ENCODE measurements at regions not wholly inside any gene's neighbourhood (a gene's known extent, or its start where the extent isn't known, plus 50 kb on each side); places are given as distances from the start of the nearest gene placed in this dataset.
"Not testable (repeated sequence)": the region's sequence is repeated elsewhere in the genome, so short reads cannot be mapped to it uniquely, and the experiment has no call there.

GRCh38 chr2:2896643-2897042, 481.0 kb downstream of the EIPR1 start:
- Histone ChIP-seq H3K36me3 (ENCODE audit: control insufficient read depth, insufficient read depth, low read length) (no peaks in the 10 kb centered on the region), H3K9me3 (ENCODE audit: control insufficient read depth, insufficient read depth, low read length) (no peaks in the 10 kb centered on the region), H3K4me1 (ENCODE audit: control insufficient read depth, insufficient read depth, low read length) (no peaks in the 10 kb centered on the region), H3K27me3 (ENCODE audit: control insufficient read depth, insufficient read depth, low read length) (no peaks in the 10 kb centered on the region), H3K27ac (ENCODE audit: low read length) (no peak overlapping the region), H3K4me3 (ENCODE audit: low read length) (no peak overlapping the region)
- no peak overlapping the region for H3K27ac Mint-ChIP-seq
- H3K36me3 Mint-ChIP-seq = no peaks in the 10 kb centered on the region
- WGBS (ENCODE audit: insufficient coverage) = 91% methylated on average over 7 of the region's 7 CpGs
- no peaks in the 10 kb centered on the region for H3K27me3 Mint-ChIP-seq (ENCODE audit: low read depth in 2 of 2)
- H3K4me1 Mint-ChIP-seq = no peaks in the 10 kb centered on the region
- intact Hi-C loops (cut with micrococcal nuclease) = no loop called here
- no peak for DNase-seq
- TF ChIP-seq, protein P1, sequence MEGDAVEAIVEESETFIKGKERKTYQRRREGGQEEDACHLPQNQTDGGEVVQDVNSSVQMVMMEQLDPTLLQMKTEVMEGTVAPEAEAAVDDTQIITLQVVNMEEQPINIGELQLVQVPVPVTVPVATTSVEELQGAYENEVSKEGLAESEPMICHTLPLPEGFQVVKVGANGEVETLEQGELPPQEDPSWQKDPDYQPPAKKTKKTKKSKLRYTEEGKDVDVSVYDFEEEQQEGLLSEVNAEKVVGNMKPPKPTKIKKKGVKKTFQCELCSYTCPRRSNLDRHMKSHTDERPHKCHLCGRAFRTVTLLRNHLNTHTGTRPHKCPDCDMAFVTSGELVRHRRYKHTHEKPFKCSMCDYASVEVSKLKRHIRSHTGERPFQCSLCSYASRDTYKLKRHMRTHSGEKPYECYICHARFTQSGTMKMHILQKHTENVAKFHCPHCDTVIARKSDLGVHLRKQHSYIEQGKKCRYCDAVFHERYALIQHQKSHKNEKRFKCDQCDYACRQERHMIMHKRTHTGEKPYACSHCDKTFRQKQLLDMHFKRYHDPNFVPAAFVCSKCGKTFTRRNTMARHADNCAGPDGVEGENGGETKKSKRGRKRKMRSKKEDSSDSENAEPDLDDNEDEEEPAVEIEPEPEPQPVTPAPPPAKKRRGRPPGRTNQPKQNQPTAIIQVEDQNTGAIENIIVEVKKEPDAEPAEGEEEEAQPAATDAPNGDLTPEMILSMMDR (IDR thresholded peaks at IDR 0.05) = no peak
- no peak overlapping the region for H3K4me3 Mint-ChIP-seq
- ATAC-seq = no peak
- no peaks in the 10 kb centered on the region for H3K9me3 Mint-ChIP-seq

DNA sequence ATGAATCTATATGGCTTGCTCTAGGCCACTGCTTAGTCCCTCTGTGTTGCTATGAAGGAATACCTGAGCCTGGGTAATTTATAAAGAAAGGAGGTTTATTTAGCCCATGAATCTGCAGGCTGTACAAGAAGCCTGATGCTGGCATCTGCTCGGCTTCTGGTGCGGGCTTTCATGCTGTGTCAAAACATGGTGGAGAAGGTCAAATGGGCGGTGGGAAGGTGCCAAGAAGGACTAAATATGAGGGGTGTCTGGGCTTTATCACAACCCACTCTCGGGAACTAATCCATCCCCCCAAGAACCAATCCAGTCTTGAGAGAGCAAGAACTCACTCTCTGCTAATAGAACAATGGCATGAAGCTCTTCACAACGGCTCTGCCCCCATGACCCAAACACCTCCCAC, 481.6 kb downstream of the EIPR1 start:
- Histone ChIP-seq H3K36me3 (ENCODE audit: control insufficient read depth, insufficient read depth, low read length) (no peaks in the 10 kb centered on the region), H3K4me3 (ENCODE audit: low read length) (no peak overlapping the region), H3K9me3 (ENCODE audit: control insufficient read depth, insufficient read depth, low read length) (no peaks in the 10 kb centered on the region), H3K27me3 (ENCODE audit: control insufficient read depth, insufficient read depth, low read length) (no peaks in the 10 kb centered on the region), H3K4me1 (ENCODE audit: control insufficient read depth, insufficient read depth, low read length) (no peaks in the 10 kb centered on the region), H3K27ac (ENCODE audit: low read length) (no peak overlapping the region)
- Mint-ChIP-seq H3K4me3 (no peak overlapping the region), H3K4me1 (no peaks in the 10 kb centered on the region), H3K27ac (no peak overlapping the region), H3K36me3 (no peaks in the 10 kb centered on the region), H3K9me3 (no peaks in the 10 kb centered on the region), H3K27me3 (ENCODE audit: low read depth in 2 of 2) (no peaks in the 10 kb centered on the region)
- ATAC-seq (no peak), DNase-seq (no peak)
- TF ChIP-seq, protein P1 (IDR thresholded peaks at IDR 0.05) = no peak
- intact Hi-C loops (cut with micrococcal nuclease) = no loop called here
- WGBS (ENCODE audit: insufficient coverage) = 90% methylated on average over 4 of the region's 5 CpGs

DNA sequence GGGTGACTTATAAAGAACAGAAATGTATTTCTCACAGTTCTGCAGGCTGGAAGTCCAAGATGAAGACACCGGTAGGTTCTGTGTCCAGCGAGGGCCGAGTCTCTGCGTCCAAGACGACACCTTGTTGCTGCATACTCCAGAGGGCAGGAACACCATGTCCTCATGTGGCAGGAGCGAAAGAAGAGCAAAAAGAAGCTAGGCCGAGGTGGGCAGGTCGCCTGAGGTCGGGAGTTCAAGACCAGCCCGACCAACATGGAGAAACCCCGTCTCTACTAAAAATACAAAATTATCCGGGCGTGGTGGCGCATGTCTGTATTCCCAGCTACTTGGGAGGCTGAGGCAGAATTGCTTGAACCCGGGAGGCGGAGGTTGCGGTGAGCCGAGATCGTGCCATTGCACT, 483.6 kb downstream of the EIPR1 start:
- H3K4me1 ChIP-seq (ENCODE audit: control insufficient read depth, insufficient read depth, low read length); H3K27ac ChIP-seq (ENCODE audit: low read length); H3K4me3 ChIP-seq (ENCODE audit: low read length); H3K36me3 ChIP-seq (ENCODE audit: control insufficient read depth, insufficient read depth, low read length); H3K27ac Mint-ChIP-seq; DNase-seq; H3K27me3 ChIP-seq (ENCODE audit: control insufficient read depth, insufficient read depth, low read length); H3K4me3 Mint-ChIP-seq; H3K9me3 ChIP-seq (ENCODE audit: control insufficient read depth, insufficient read depth, low read length); ATAC-seq; H3K9me3 Mint-ChIP-seq; H3K4me1 Mint-ChIP-seq; H3K27me3 Mint-ChIP-seq (ENCODE audit: low read depth in 2 of 2); H3K36me3 Mint-ChIP-seq; intact Hi-C loops (cut with micrococcal nuclease): not testable (repeated sequence)
- WGBS (ENCODE audit: insufficient coverage) = 85% methylated on average over 19 of the region's 19 CpGs

DNA sequence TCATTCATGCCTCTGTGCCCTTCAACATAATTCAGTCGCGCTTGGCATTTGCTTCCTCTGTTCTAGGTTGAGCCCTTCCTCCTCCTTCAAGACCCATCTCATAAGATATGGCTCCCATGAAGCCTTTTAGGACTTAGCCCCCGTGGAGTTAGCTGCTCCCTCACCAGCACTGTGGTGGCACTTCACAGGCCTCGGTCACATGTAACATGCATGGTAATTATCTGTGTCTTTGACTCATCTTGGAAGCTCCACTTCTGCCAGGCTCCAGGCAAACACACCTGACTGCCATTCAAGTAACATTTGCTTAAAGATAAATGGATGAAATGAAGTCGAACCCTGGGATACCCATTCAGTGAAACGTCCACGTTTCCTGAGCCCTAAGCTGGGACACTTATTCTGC, 484.7 kb downstream of the EIPR1 start:
- DNase-seq = no peak

More for the DNA sequence above, 484.7 kb downstream of the EIPR1 start:
- Histone ChIP-seq H3K27ac (ENCODE audit: low read length) (no peak overlapping the region), H3K4me3 (ENCODE audit: low read length) (no peak overlapping the region), H3K4me1 (ENCODE audit: control insufficient read depth, insufficient read depth, low read length) (no peaks in the 10 kb centered on the region), H3K36me3 (ENCODE audit: control insufficient read depth, insufficient read depth, low read length) (no peaks in the 10 kb centered on the region), H3K27me3 (ENCODE audit: control insufficient read depth, insufficient read depth, low read length) (no peaks in the 10 kb centered on the region), H3K9me3 (ENCODE audit: control insufficient read depth, insufficient read depth, low read length) (no peaks in the 10 kb centered on the region)
- H3K9me3 Mint-ChIP-seq = no peaks in the 10 kb centered on the region
- no peaks in the 10 kb centered on the region for H3K4me1 Mint-ChIP-seq
- H3K27ac Mint-ChIP-seq = no peak overlapping the region
- TF ChIP-seq, protein P1 (IDR thresholded peaks at IDR 0.05) = no peak
- no peak for ATAC-seq
- peaks cover 0 to 6% of the 10 kb centered on the region in 2 donors for H3K27me3 Mint-ChIP-seq (ENCODE audit: low read depth in 2 of 2)
- no peaks in the 10 kb centered on the region for H3K36me3 Mint-ChIP-seq
- intact Hi-C loops (cut with micrococcal nuclease) = no loop called here
- no peak overlapping the region for H3K4me3 Mint-ChIP-seq
- WGBS (ENCODE audit: insufficient coverage) = 86% methylated on average over 7 of the region's 7 CpGs
